ENCODE measurements at regions not wholly inside any gene's neighbourhood (a gene's known extent, or its start where the extent isn't known, plus 50 kb on each side); places are given as distances from the start of the nearest gene placed in this dataset.

DNA sequence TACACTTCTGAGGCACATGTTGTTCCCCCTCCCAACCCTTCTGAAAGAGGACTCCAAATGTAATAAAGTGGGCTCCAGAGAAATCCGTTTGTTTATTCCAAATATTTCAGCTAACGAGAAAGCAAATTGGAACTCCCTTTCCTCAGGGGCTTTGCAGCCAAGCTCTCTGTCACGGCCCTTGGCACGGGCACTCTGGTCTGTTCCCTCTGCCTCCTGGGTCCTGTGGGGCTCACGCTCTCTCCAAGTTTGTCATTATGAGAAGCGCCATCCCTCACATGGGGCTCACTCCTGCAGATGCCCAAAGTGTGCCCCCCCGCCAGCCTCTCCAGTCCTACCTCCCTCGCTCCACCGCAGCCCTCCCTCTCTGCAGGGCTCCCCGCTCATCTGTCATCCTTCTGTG is 125.4 kb upstream of the POU2AF2 start:
- TF ChIP-seq, protein P1, sequence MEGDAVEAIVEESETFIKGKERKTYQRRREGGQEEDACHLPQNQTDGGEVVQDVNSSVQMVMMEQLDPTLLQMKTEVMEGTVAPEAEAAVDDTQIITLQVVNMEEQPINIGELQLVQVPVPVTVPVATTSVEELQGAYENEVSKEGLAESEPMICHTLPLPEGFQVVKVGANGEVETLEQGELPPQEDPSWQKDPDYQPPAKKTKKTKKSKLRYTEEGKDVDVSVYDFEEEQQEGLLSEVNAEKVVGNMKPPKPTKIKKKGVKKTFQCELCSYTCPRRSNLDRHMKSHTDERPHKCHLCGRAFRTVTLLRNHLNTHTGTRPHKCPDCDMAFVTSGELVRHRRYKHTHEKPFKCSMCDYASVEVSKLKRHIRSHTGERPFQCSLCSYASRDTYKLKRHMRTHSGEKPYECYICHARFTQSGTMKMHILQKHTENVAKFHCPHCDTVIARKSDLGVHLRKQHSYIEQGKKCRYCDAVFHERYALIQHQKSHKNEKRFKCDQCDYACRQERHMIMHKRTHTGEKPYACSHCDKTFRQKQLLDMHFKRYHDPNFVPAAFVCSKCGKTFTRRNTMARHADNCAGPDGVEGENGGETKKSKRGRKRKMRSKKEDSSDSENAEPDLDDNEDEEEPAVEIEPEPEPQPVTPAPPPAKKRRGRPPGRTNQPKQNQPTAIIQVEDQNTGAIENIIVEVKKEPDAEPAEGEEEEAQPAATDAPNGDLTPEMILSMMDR (IDR thresholded peaks at IDR 0.05 in 4 of 5, conservative IDR thresholded peaks at IDR 0.05 in 1 of 5), result no peak
- no peak for TF ChIP-seq POLR2A (IDR thresholded peaks at IDR 0.05)
